Panc1 (cell line): ENCODE measurements at regions not wholly inside any gene's neighbourhood (a gene's known extent, or its start where the extent isn't known, plus 50 kb on each side); places are given as distances from the start of the nearest gene placed in this dataset.

Experiments
- POLR2AphosphoS5 ChIP-seq: IDR thresholded peaks from 2 replicates; pipeline ENCODE4 v1.6.1; 2012; ENCODE audit warnings: mild to moderate bottlenecking, low read depth, low read length, moderate library complexity
- SIN3A ChIP-seq: IDR thresholded peaks from 2 replicates; pipeline ENCODE4 v1.6.1; 2012; ENCODE audit warnings: low read depth, mild to moderate bottlenecking, low read length, moderate library complexity, borderline replicate concordance; ENCODE audit not compliant: insufficient read depth
- TF ChIP-seq, protein P1 (sequence below): fragments of 450-650 bp; IDR thresholded peaks from 2 replicates; pipeline ENCODE4 v1.5.1; 2017; ENCODE audit warnings: mild to moderate bottlenecking

DNA sequence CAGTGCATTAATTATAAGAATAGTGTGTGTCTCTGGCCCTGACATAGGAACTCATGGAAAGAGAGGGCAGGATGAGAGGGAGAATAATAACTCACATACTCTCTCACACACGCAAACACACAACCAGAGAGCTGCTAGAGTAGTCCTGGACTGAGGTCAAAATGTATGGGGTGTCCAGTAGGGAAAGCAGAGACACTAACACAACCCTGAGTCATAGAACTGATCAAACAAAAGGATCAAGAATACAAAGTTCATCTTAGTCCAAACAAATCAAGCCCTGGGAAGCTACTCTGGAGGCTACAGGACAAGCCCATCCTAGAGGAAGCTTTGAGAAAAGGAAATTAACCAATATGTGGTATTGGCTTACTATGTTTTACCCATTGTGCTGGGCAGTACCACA, 178.5 kb upstream of the GUCY1A2 start:
- TF ChIP-seq, protein P1, sequence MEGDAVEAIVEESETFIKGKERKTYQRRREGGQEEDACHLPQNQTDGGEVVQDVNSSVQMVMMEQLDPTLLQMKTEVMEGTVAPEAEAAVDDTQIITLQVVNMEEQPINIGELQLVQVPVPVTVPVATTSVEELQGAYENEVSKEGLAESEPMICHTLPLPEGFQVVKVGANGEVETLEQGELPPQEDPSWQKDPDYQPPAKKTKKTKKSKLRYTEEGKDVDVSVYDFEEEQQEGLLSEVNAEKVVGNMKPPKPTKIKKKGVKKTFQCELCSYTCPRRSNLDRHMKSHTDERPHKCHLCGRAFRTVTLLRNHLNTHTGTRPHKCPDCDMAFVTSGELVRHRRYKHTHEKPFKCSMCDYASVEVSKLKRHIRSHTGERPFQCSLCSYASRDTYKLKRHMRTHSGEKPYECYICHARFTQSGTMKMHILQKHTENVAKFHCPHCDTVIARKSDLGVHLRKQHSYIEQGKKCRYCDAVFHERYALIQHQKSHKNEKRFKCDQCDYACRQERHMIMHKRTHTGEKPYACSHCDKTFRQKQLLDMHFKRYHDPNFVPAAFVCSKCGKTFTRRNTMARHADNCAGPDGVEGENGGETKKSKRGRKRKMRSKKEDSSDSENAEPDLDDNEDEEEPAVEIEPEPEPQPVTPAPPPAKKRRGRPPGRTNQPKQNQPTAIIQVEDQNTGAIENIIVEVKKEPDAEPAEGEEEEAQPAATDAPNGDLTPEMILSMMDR = no peak
- TF ChIP-seq POLR2AphosphoS5 = no peak
- no peak for TF ChIP-seq SIN3A
